ENCODE measurements at regions not wholly inside any gene's neighbourhood (a gene's known extent, or its start where the extent isn't known, plus 50 kb on each side); places are given as distances from the start of the nearest gene placed in this dataset.

- no peak for TF ChIP-seq ZFX (IDR thresholded peaks at IDR 0.05; ENCODE audit: borderline replicate concordance)
- TF ChIP-seq CTCF (IDR thresholded peaks at IDR 0.05): no peak
- H3K27ac ChIP-seq: no peak overlapping the region
These were observed 1421.2 kb downstream of the SI start for GRCh38 chr3:163657088-163657487.

- no peak overlapping the region for H3K27ac ChIP-seq
- TF ChIP-seq ZFX (IDR thresholded peaks at IDR 0.05; ENCODE audit: borderline replicate concordance) (no peak), CTCF (IDR thresholded peaks at IDR 0.05) (no peak)
These were observed 1423.3 kb downstream of the SI start for GRCh38 chr3:163655021-163655420.

- TF ChIP-seq CTCF (IDR thresholded peaks at IDR 0.05): no peak
- TF ChIP-seq ZFX (IDR thresholded peaks at IDR 0.05; ENCODE audit: borderline replicate concordance): no peak
- no peak overlapping the region for H3K27ac ChIP-seq
These were observed 1434.1 kb downstream of the SI start for GRCh38 chr3:163644172-163644571.

- TF ChIP-seq CTCF (IDR thresholded peaks at IDR 0.05): no peak
- no peak overlapping the region for H3K27ac ChIP-seq
These were observed 1445.6 kb downstream of the SI start for GRCh38 chr3:163632722-163633121.

- TF ChIP-seq CTCF (IDR thresholded peaks at IDR 0.05): no peak
- no peak for TF ChIP-seq ZFX (IDR thresholded peaks at IDR 0.05; ENCODE audit: borderline replicate concordance)
- H3K27ac ChIP-seq: no peak overlapping the region
These were observed 1451.5 kb downstream of the SI start for GRCh38 chr3:163626753-163627152.

DNA sequence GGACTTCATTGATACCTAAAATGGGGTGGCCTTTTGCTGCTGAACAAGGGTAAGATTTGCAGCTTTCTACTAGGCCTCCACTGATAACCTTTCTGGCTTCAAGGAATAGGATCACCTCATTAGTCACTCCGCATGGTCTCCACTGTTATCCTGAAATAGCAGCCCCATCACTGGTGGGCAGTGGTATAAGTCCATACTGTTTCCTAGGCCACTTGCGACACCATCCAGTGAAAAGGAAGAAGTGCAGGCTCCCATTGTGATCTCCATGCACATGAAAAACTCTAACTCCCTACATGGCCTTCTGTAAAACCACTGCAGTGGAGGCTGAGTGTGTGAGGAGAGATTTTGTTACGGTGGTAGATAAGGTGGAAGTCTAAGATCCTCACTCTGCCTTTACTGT lies 1455.9 kb downstream of the SI start:
- no peak overlapping the region for H3K27ac ChIP-seq
- TF ChIP-seq ZFX (IDR thresholded peaks at IDR 0.05; ENCODE audit: borderline replicate concordance) (no peak), CTCF (IDR thresholded peaks at IDR 0.05) (no peak)

- no peak overlapping the region for H3K27ac ChIP-seq
- TF ChIP-seq ZFX (IDR thresholded peaks at IDR 0.05; ENCODE audit: borderline replicate concordance) (no peak), CTCF (IDR thresholded peaks at IDR 0.05) (no peak)
These were observed 1463.4 kb downstream of the SI start for GRCh38 chr3:163614886-163615285.
